IMR-90 (cell line): ENCODE measurements at regions not wholly inside any gene's neighbourhood (a gene's known extent, or its start where the extent isn't known, plus 50 kb on each side); places are given as distances from the start of the nearest gene placed in this dataset.

Experiments
- ATAC-seq: fragments of 200-7000 bp; cut with Tn5 transposase; 2 replicates; pipeline ENCODE4 v1.9.1; 2020; ENCODE audit warnings: low read depth, mild to moderate bottlenecking, moderate library complexity
- BruUV-seq: library from RNA; stranded (reverse); fragments of 400-500 nt; replicated peaks from 2 replicates; lab custom pipeline; 2021; lab: Mats Ljungman, UMichigan
- CTCF ChIA-PET: fragments of 300-600 bp; formaldehyde crosslinking; extraction: SDS; loops from one replicate; lab custom pipeline; 2021; ENCODE audit warnings: antibody characterized with exemption; lab: Yijun Ruan, JAX
- POLR2A ChIA-PET: fragments of 300-600 bp; sonication (Branson Sonifier 250); formaldehyde crosslinking; loops from one replicate; lab custom pipeline; 2022; ENCODE audit warnings: antibody characterized with exemption; ENCODE audit not compliant: unreplicated experiment; lab: Charles Lee
- DNase-seq: peaks from one replicate; pipeline ENCODE4 v3.0.0; 2013
- H2AFZ ChIP-seq: replicated peaks from 2 replicates; pipeline ENCODE3; 2013; ENCODE audit warnings: low read length, mild to moderate bottlenecking; ENCODE audit not compliant: poor library complexity
- H2AK5ac ChIP-seq: 2 replicates; pipeline ENCODE4 v1.6.1; 2013; ENCODE audit warnings: low read depth, low read length, inconsistent platforms
- H2AK9ac ChIP-seq: replicated peaks from 2 replicates; pipeline ENCODE3; 2013; ENCODE audit warnings: mild to moderate bottlenecking, low read depth, low read length, moderate library complexity; ENCODE audit not compliant: poor library complexity
- H2BK120ac ChIP-seq: 2 replicates; pipeline ENCODE4 v1.6.1; 2013; ENCODE audit warnings: low read depth, low read length, inconsistent platforms
- H2BK15ac ChIP-seq: 3 replicates; pipeline ENCODE4 v1.6.1; 2013; ENCODE audit warnings: low read depth, low read length, inconsistent platforms
- H2BK20ac ChIP-seq: 2 replicates; pipeline ENCODE4 v1.6.1; 2013; ENCODE audit warnings: low read depth, mild to moderate bottlenecking, inconsistent platforms, low read length, moderate library complexity
- H2BK5ac ChIP-seq: 2 replicates; pipeline ENCODE4 v1.6.1; 2013; ENCODE audit warnings: mild to moderate bottlenecking, low read depth, low read length, inconsistent platforms; ENCODE audit not compliant: poor library complexity, severe bottlenecking
- H3K14ac ChIP-seq: replicated peaks from 2 replicates; pipeline ENCODE4 v1.6.1; 2013; ENCODE audit warnings: low read depth, low read length, inconsistent platforms
- H3K18ac ChIP-seq: 2 replicates; pipeline ENCODE4 v1.6.1; 2013; ENCODE audit warnings: low read depth, low read length, control low read depth
- H3K23ac ChIP-seq: 2 replicates; pipeline ENCODE4 v1.6.1; 2013; ENCODE audit warnings: low read depth, low read length, inconsistent platforms
- H3K27ac ChIP-seq: 2 replicates; pipeline ENCODE4 v1.5.1; 2013; ENCODE audit warnings: mild to moderate bottlenecking, control low read depth, low read length; ENCODE audit not compliant: insufficient read depth
- H3K27me3 ChIP-seq: 2 replicates; pipeline ENCODE4 v1.6.1; 2013; ENCODE audit warnings: low read length; ENCODE audit not compliant: control insufficient read depth, insufficient read depth
- H3K36me3 ChIP-seq: 2 replicates; pipeline ENCODE4 v1.6.1; 2013; ENCODE audit warnings: low read length, mixed read lengths; ENCODE audit not compliant: control insufficient read depth, insufficient read depth
- H3K4ac ChIP-seq: 2 replicates; pipeline ENCODE4 v1.6.1; 2013; ENCODE audit warnings: low read depth, low read length, inconsistent platforms
- H3K4me1 ChIP-seq: 2 replicates; pipeline ENCODE4 v1.6.1; 2013; ENCODE audit warnings: low read length, mixed read lengths; ENCODE audit not compliant: control insufficient read depth, insufficient read depth
- H3K4me2 ChIP-seq: 2 replicates; pipeline ENCODE4 v1.6.1; 2013; ENCODE audit warnings: low read depth, mild to moderate bottlenecking, control low read depth, low read length, moderate library complexity
- H3K4me3 ChIP-seq: 2 replicates; pipeline ENCODE4 v1.5.1; 2013; ENCODE audit warnings: low read depth, mild to moderate bottlenecking, control low read depth, low read length, moderate library complexity; ENCODE audit not compliant: insufficient read depth
- H3K56ac ChIP-seq: 2 replicates; pipeline ENCODE4 v1.6.1; 2013; ENCODE audit warnings: low read length, inconsistent platforms; ENCODE audit not compliant: insufficient read depth; ENCODE audit errors: extremely low read depth
- H3K79me1 ChIP-seq, 2 experiments: 2 replicates each; pipeline ENCODE4 v1.6.1; 2013; ENCODE audit warnings: low read length in 2 of 2, inconsistent platforms in 1 of 2, low read depth in 1 of 2
- H3K9ac ChIP-seq: 2 replicates; pipeline ENCODE4 v1.6.1; 2013; ENCODE audit warnings: low read depth, low read length, control low read depth
- H3K9me1 ChIP-seq: 2 replicates; pipeline ENCODE4 v1.6.1; 2013; ENCODE audit warnings: low read length, inconsistent platforms; ENCODE audit not compliant: insufficient read depth
- H3K9me3 ChIP-seq: 2 replicates; pipeline ENCODE4 v1.6.1; 2013; ENCODE audit warnings: low read length; ENCODE audit not compliant: control insufficient read depth, insufficient read depth
- H4K20me1 ChIP-seq: 2 replicates; pipeline ENCODE4 v1.6.1; 2013; ENCODE audit warnings: low read length, inconsistent platforms; ENCODE audit not compliant: insufficient read depth
- H4K5ac ChIP-seq: 2 replicates; pipeline ENCODE4 v1.6.1; 2013; ENCODE audit warnings: mild to moderate bottlenecking, low read depth, low read length, control low read depth
- H4K8ac ChIP-seq, 2 experiments: 2 replicates each; pipeline ENCODE4 v1.6.1; 2013; ENCODE audit warnings: low read depth in 2 of 2, low read length in 2 of 2, control low read depth in 1 of 2, inconsistent platforms in 1 of 2
- H4K91ac ChIP-seq: 2 replicates; pipeline ENCODE4 v1.6.1; 2013; ENCODE audit warnings: low read depth, low read length, inconsistent platforms; ENCODE audit not compliant: insufficient read depth
- ELK1 ChIP-seq: fragments of 150-350 bp; IDR thresholded peaks from 2 replicates; pipeline ENCODE4 v1.6.1; 2016; ENCODE audit warnings: low read depth, mild to moderate bottlenecking, low read length, moderate library complexity, borderline replicate concordance
- FOS ChIP-seq: fragments of 150-350 bp; IDR thresholded peaks from 2 replicates; pipeline ENCODE4 v1.6.1; 2016; ENCODE audit warnings: low read depth, low read length
- NFE2L2 ChIP-seq: fragments of 150-350 bp; IDR thresholded peaks from 2 replicates; pipeline ENCODE4 v1.6.1; 2016; ENCODE audit warnings: low read depth, mild to moderate bottlenecking, low read length
- POLR2A ChIP-seq: IDR thresholded peaks from 2 replicates; pipeline ENCODE4 v1.6.1; 2012; ENCODE audit warnings: mild to moderate bottlenecking, low read depth, low read length
- RAD21 ChIP-seq: IDR thresholded peaks from 2 replicates; pipeline ENCODE4 v1.6.1; 2012; ENCODE audit warnings: low read length, improper control_type of control experiment
- WGBS, 2 experiments: methylation state at CpG; one replicate each; pipeline versions ENCODE4 v1.1.5 to v1.1.7; 2013; ENCODE audit warnings: missing lambda C conversion rate in 2 of 2; ENCODE audit not compliant: insufficient read length in 1 of 2; ENCODE audit errors: extremely low coverage in 2 of 2; 5-methylcytosine and 5-hydroxymethylcytosine counted together
- dilution Hi-C: fragments of 300-500 bp; cut with HindIII; formaldehyde crosslinking; loops from one replicate; pipeline ENCODE4 v1.14.3; 2018; ENCODE audit warnings: low sequenced_read_pairs; ENCODE audit not compliant: unreplicated experiment
- in situ Hi-C: fragments of 300-500 bp; cut with MboI; formaldehyde crosslinking; loops from 3 replicates; pipeline ENCODE4 v1.14.3; 2019; ENCODE audit warnings: low sequenced_read_pairs, inconsistent platforms, mixed read lengths
- intact Hi-C: fragments of 100-400 bp; cut with micrococcal nuclease; formaldehyde crosslinking; loops from 2 replicates; pipeline ENCODE4 v1.10.0; 2022

DNA sequence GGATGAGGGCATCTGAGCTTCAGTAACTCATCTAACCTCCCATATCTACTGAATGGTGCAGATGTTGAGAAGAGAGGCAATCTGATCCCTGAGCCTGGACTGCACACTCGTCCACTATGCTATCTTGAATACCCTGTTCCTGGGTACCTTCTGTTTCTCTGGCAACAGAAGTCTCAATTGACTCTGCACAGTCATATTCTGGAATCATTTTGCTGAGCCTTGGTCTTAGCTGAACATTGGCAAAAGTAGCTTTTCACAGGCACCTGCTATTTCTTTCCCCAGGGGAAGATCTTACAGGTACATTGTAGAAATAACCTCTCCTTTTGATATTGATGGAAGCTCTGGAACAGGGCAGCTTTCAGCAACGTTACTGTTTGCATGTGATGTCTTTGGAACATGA, 161.5 kb upstream of the GPR101 start:
- TF ChIP-seq POLR2A (no peak), RAD21 (no peak), ELK1 (no peak), FOS (no peak), NFE2L2 (no peak)
- no peak overlapping the region for H3K18ac ChIP-seq
- H3K27ac ChIP-seq, result no peak overlapping the region
- H2BK120ac ChIP-seq, result no peak overlapping the region
- H2BK15ac ChIP-seq, result no peak overlapping the region
- H3K4ac ChIP-seq, result no peak overlapping the region
- H2AK5ac ChIP-seq, result no peak overlapping the region
- no peaks in the 10 kb centered on the region for H3K9me1 ChIP-seq
- H2AFZ ChIP-seq, result no peak overlapping the region
- intact Hi-C loops, result loop anchor here (10.0 kb wide), 1 partner anchor 1170 kb away; no protein-coding TSS in a partner anchor
- no peak overlapping the region for H3K23ac ChIP-seq
- no peaks in the 10 kb centered on the region for H3K4me1 ChIP-seq
- no peaks in the 10 kb centered on the region for H4K20me1 ChIP-seq
- H2BK20ac ChIP-seq, result no peak overlapping the region
- ChIA-PET POLR2A (no interaction called here), CTCF (interaction anchor here (1.0 kb wide), 1 partner anchor 239 kb away, joined by 5 read pairs; no protein-coding TSS in a partner anchor)
- dilution Hi-C loops, result no loop called here
- H3K79me1 ChIP-seq, result no peaks in the 10 kb centered on the region
- no peak overlapping the region for H2AK9ac ChIP-seq
- H3K9me3 ChIP-seq, result no peaks in the 10 kb centered on the region
- H2BK5ac ChIP-seq, result no peak overlapping the region
- ATAC-seq, result no peak
- no peak overlapping the region for H3K56ac ChIP-seq
- no peak overlapping the region for H4K5ac ChIP-seq
- H3K9ac ChIP-seq, result no peak overlapping the region
- H3K36me3 ChIP-seq, result no peaks in the 10 kb centered on the region
- no peak overlapping the region for H3K4me2 ChIP-seq
- H3K14ac ChIP-seq, result no peak overlapping the region
- no TSS peak for BruUV-seq
- DNase-seq, result no peak
- H4K91ac ChIP-seq, result no peak overlapping the region
- H3K4me3 ChIP-seq, result no peak overlapping the region
- in situ Hi-C loops, result loop anchor here (10.0 kb wide), 1 partner anchor 240 kb away; no protein-coding TSS in a partner anchor
- no peak overlapping the region for H4K8ac ChIP-seq
- WGBS, 2 experiments, result no CpG with 5 or more reads among the region's 2 CpGs
- peaks cover 1% of the 10 kb centered on the region; the same call in 1 of the 2 replicates for H3K27me3 ChIP-seq
